Right hindlimb (tissue), 1 donor: ENCODE measurements at regions not wholly inside any gene's neighbourhood (a gene's known extent, or its start where the extent isn't known, plus 50 kb on each side); places are given as distances from the start of the nearest gene placed in this dataset.

ENCODE experiments used
- DNase-seq: peaks from one replicate; pipeline ENCODE4 v3.0.0-alpha.2; 2018

DNA sequence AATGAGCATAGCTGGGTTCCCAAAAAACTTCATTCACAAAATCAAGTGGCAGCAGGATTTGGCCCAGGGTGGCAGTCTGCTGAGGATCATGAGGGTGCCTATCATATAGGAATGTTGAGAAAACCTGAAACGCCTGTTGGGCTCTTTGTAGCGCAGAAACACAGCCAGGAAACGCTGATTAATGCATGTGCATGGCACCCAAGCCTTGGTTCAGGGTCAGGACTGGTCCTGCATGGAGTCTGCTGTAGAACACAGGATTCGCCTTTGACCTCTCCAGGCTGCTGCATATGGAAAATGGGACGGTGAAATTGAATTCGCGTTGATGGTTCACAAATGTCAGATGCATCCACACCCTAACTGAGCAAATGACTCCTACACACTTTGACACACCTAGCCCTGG is 227.9 kb upstream of the COPS8 start:
- DNase-seq = no peak

DNA sequence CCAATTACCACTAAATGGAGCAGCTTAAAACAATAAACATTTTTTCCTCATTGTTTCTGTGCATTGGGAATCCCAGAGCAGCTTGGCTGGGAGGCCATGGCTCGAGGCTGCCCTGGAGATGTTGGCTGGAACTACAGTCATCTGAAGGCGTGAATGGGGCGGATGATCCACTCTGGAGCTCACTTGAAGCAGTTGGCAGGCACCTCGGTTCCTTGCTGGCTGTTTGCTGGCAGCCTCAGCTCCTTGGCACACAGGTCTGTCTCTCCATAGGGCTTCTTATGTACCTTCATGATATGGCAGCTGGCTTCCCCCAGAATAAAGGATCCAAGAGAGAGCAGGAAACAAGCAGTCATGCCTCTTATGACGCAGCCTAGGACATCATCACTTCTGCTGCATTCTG is 227.0 kb upstream of the COPS8 start:
- no peak for DNase-seq

DNA sequence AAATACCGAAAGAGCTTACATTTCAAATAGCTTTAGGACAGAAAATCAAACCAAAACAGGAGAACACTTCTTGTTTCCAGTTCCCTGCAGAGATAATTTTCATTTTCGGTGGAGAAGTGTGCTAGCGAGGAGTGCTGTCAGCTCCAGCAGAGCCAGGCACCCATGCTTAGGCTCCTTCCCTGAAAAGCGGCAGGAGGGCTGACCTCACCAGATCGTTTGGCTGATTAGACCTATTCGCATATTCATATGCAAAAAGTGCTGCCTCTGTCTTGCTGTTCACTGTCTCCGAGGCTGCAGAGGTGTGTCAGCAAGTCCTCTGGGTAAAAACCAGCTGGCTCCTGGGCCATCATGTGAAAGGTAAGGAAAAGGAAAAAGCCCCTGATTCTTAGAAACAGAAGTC is 225.8 kb upstream of the COPS8 start:
- no peak for DNase-seq

DNA sequence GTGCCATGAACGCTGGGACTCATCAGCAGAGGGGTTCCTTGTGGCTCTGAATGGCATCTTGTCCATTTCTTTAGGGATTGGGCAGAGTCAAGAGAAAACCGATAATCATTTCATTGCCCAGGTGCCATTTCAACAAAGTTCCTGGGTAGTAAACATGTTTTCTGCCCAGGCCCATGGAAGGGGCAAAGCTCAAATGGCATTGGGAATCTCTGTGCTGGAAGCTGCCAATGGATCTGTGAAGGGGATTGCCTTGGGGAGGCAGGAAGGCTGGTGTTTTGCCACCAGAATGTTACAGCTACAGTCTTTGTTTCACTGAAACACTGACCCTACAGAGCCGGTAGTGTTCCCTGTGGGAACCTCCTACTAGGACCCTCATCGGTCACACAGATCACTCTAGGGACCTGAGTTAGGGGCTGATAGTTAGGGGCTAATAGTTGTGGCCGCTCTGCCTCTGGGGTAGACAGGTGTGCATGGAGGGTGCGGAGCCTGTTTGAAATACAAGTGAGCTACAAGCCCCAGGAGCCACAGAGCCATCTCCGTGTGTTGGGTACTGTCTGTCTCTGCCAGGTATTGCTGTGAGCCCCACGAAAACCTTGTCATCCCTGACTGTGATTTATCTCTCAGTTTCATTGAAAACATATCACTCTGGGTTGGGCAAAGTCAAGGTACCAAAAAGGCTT is 224.4 kb upstream of the COPS8 start:
- DNase-seq = no peak

DNA sequence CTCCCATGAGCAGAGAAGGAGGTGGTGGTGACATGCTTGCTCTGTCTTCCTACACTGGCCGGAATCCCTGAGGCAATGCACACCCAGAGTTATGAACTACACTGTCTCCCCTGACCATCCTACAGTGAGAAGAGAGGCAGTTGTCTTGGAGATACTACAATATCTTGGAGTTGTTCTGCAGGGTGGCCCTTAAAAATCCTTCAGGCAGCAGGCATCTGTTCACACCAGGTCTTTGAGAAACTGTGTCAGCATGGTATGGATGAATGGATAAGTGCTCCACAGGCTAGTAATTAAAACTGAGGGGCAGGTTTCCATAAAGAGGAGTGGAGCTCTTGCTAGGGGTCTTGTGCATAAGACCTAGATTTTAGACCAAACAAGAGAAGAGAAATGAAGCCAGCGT is 223.7 kb upstream of the COPS8 start:
- DNase-seq = no peak

DNA sequence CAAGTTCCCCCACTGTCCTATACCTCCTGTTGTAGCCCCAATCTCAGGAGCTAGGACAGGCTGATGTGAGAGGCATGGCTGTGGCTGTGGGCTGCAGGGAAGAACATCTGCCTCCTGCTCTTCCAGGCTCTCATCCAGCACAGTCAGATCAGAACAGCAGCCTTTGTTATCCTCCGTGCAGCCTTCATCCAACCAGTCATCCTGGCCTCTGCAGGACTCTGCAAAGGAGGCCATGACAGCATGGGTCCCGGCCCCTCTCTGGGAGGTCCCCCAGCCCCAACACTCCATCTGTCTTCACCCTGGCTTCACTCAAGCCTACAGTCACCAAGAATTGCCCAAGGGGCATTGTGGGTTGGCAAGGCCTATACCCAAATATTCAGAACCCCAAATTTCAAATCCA is 223.2 kb upstream of the COPS8 start:
- no peak for DNase-seq

DNA sequence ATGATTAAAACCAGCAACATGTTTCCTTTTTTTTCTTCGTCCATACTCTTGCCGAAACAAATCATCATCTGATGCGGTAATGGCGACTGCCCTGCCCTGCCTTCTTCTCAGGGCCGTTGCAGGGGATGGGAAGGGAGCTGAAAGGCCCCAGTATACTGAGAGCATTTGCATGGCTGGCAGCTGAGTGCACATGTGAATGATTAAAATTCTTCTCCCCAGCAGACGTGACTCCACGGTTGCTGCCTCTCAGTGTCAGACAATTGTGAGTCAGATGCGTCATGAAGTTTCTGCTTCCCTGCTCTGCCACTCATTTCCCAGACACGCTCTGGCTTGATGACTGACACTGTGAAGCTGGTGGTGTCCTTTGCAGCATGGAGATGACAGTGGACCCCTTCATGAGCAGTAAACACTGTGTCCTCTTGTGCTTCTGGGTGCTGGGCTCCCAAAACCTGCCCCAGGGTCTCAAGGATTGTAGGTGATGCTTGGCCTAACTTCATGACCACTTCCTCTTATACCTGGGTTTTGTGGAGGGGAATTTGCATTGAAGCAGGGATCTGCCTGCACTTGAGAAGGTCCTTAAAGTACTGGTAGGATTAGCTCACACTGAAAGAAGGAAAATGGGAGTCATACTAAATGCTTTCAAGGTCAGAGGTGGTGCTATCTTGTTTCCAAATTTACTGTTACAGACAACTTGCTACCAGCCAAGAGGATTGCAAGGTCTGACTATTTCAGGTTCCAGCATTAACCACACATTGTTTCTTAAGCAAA is 222.5 kb upstream of the COPS8 start:
- DNase-seq = no peak

DNA sequence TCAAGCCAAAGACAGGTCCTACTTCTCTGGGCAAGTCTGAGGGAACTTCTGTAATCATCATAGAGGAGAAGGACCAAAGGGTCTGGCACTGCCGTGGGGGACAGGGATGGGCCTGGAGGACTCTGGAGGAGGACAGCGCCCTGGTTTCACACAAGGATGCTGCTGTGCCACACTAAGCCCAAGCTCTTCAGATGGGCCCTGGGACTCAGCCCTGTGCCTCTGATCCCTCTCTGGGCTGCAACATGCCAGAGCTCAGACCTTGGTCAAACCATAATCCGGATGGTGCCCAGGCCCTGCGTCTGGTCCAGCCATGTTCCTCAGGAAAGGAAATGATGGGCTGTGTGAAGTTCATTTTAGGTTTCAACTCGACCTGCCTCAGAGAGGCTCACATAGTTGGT is 222.0 kb upstream of the COPS8 start:
- no peak for DNase-seq

DNA sequence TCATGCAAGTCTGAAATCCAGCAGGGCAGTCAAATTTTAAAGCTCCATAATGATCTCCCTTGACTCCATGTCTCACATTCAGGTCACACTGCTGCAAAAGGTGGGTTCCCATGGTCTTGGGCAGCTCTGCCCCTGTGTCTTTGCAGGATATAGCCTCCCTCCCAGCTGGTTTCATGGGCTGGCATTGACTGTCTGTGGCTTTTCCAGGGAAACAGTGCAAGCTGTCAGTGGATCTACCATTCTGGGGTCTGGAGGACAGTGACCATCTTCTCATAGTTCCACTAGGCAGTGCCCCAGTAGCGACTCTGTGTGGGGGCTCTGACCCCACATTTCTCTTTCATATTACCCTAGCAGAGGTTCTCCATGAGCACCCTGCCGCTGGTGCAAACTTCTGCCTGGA is 220.6 kb upstream of the COPS8 start:
- DNase-seq = no peak

DNA sequence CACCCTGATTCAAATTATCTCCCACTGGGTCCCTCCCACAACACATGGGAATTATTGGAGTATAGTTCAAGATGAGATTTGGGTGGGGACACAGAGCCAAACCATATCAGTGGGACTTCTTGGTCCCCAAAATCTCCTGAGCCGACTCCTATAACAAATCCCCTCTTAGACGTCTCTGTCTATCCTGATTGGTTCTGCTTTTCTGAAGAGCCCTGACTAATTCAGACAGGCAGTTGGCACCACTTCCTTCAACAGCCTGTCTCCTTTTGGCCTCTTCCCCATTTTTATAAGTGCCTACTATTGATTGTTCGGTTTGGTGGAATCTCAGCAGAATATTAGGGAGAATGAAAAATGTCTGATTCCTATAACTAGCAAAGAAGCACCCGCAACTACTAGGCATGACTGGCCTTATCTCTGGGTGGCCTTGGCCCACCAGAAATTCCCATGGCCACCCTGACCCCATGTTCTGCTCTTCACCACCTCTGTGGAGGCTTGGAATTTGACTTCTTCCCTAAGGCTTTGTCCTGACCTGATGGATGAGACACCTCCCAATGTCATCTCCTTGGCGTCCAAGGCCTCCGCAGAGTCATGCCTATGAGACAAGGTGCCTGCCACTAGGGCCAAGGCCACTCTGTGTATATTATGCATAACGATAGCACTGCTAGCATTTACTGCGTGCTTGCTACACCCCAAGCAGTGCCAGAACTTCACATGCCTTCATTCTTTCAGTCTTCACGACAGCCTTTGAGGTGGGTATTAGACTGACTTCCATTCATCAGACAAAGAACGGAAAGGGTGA is 218.9 kb upstream of the COPS8 start:
- DNase-seq = no peak

DNA sequence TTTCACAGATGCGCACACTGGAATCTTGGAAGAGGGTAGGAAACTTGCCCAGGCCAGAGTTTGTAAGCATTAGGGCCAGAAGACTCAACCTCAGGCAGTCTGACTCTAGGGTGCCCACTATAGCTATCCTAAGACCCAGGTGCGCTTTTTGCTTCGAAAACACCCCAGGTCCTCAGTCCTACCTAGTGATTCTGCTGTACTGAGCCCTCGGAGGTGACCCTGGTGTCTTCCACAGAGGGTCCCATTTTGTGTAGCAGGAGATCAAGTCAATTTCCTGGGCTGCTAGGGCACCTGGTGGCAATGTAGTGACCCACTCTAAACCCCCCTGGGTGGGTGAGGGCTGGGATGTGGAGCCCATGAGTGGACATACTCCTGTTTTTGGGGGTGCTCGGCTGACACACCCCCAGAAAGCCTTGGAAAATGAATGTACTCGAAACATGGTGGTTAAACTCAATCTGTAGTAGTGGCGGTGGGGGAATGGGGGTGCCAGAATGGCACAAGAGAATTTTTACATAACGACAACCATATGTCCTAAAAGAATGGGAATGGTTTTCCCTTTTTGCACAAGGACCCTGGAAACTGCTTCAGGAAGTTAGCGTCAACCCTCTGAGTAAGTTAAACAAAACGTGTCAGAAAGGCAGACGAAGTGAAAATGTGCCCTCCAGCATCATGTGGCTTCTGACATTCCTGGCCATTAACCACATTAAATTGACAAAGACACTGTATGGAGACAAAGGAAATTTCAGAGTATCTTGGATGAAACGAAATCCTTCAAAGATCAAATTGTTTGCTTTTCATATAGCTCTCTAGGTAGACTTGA is 218.0 kb upstream of the COPS8 start:
- no peak for DNase-seq

DNA sequence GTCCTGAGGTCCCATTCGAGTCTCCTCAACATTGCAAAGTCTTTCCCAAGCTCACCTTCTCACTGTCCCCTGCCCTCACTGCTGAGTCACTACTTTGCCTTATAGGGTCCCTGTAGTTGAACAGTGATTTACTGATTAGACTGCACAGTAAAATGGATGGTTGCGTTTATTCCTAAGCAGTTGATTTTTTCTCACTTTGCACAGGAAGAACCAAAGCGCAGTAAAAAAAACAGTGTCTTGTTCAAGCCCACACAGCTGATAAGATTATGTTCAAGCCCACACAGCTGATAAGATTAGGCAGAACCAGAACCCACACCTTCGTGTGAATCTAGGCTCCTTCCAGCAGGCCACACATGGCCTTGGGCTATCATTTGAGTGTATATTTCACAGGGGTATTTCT is 215.3 kb upstream of the COPS8 start:
- no peak for DNase-seq

DNA sequence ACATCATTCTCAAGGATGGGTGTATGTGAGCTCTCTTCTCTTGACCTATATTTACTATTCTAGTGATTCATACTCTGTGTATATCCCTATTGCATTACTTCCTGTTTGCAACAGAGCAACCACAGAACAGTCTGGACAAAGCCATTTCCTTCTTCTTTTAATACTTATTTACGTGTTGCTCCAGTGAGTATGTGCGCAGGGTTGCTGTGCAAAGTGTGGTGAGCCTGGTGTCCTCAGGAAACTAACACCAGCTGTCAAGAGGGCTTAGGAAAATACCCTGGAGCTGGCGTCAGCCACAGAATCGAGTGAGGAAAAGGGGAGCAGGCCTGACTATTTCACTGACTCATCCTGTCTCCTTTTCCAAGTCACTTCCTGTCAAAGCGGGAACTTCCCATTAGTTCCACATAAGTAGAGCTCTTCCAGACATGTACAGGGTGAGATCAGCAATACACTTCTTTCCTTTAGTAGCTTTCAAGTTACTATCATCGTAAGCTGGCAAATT is 214.1 kb upstream of the COPS8 start:
- DNase-seq = peak; percentile 71

DNA sequence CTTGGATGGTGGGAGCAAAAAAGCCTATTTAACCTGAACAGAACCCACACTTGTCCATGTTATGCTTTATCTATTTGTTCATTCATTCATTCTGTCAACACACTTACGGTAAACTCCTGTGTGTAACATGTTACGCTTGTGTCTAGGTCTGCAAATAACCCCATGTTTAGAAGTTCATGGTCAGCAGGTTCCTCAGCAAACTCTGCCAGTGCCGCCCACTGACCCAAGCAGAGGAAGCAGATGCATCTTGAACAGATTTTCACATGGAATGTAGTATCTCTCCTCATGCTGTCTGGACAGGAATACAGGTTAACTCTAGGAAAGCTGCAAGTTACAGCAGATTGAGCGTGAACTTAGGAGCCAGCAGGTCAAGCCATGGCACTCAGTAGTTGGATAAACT is 213.7 kb upstream of the COPS8 start:
- DNase-seq = no peak

DNA sequence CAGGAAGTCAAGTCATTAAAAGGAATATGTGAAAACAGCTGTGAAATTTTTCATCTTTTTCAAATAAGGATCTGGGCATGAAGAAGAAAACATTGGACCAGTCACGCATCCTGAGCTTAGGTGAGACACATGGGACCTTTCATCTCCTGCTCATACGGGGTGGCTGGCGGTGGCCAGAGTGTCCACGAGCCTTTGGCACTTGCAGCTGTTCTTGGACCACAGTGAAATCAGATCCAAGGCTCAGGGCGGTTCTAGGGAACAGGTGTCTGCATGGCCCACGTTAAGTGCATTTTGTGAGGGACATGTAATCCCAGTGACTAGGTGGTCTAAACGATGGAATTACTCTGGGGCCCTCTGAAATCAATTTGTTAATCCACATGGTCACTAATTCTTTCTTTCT is 212.7 kb upstream of the COPS8 start:
- no peak for DNase-seq

DNA sequence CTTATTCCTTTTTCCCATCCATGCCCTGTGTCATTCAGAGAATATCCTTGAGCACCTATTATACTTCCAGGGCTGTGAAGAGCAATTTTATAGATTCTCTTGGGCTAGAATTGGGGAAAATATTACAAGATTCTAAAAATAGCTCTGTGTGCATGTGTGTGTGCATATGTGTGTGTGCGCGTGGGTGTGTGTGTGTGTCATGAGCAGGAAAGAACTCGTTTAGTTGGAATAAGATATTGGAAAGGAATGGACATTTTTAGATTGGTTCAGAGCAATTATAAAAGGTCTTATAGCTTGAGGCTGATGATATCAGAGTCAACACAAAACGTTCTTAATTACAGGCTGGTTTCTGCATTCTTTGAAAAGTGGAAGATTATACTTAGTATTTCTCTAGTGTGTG is 212.1 kb upstream of the COPS8 start:
- no peak for DNase-seq

DNA sequence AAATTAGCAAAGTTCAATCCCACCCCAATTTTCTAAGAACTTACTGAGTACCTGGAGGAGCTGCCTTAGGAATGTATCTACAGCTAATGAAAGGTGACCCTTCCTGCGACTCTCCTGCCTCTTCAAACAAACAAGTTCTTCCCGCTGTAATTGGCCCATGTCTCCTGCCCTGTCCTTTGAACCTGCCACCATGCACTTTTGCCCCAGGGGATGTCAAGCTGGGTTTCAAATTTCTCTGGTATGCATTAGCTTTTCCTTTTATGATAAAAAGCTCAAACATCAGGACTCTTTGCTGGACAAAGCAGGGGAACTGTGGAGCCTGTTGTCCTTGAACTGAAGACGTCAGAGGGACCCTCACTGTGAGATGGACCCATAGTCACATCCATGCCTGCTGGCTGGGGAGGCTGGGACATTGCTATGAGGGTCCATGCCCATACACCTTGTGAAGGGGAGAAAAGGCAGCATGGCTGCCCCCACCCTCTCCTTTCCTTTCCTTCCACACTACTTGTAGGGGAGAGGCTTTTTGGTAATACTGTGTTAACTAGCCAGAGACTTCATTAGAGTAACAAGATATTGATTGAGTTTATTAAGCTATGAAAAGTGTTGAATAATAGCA is 210.7 kb upstream of the COPS8 start:
- DNase-seq = no peak

DNA sequence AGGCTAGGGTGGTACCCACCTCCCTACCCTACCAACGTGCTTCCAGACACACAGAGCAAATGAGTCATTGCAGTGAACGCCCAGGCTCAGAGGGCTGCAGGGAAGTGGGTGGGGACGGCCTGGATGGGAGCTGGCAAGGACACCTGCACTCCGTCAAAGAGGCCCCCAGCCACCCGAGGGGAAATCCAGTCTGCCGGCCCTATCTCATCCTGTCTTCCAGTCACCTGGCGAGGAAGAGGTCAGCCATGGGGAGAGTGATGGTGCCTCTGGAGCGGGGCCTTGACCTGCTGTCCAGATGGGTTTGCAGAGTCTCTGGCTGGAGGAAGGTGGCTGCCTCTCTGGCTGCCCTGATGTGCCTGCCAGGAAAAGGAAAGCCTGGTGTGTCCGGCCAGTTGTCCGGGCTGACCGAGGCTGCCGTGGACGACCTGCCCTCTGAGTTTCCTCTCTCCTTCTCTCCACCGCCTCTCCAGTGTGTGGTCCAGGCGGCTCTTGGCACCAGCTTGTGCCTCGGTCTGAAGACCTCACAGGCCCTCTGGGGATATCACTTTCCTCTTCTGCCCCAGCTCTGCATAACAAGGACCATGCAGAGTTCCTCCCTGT is 209.7 kb upstream of the COPS8 start:
- peak; percentile 46 for DNase-seq

DNA sequence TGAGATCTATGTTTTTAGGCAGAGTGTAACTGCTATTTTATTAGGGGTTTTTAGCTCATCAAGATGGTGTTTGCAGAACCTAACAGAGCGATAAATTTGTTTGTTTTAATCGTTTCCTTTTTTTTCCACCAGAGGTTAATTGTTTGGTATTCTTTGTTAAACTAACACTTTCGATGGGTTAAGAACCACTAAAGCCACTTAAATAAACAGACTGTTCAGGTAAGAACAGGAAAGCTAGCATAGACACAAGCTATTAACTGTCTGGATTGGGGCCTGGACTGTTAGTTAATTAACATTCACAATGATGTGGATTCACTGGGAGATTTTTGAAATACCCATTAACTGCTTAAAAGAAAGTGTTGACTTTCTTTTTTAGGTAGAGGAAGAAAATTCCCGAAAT is 209.0 kb upstream of the COPS8 start:
- DNase-seq = no peak

DNA sequence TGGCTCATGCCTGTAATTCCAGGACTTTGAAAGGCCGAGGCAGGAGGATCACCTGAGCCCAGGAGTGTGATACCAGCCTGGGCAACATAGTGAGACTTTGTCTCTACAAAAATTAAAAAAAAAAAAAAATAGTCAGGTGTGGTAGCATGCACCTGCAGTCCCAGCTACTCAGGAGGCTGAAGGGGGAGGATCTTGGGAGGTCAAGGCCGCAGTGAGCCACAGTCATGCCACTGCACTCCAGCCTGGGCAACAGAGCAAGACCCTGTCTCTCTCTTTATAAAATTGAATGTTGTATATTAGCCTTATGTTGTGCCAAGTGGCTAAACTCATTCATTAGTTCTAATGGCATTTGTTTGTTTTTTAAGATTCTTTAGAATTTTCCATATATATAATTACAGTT is 207.7 kb upstream of the COPS8 start:
- DNase-seq = no peak

DNA sequence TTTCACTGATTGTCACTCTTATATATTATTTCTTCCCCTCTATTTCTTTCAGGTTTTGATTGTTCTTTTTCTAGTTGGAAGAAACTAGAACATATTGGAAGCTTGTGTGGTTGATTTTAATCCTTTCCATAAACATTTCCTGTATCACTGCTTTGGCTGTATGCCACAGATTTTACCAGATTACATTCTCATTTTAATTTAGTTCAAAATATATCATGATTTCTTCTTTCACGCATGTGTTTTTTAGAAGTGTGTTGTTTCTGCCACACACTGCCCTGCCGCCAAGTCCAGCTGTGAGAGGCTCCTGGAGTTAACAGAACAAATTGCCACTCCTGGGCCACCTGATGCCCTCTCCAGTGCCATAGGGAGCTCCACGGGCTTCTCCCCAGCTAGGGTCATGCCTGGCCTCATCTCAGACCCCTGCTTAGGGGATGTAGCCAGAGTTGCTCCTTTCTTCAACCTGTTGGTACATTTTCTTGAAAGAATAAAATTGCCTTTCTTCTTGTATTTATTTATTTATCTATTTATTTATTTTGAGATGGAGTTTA is 206.2 kb upstream of the COPS8 start:
- no peak for DNase-seq

DNA sequence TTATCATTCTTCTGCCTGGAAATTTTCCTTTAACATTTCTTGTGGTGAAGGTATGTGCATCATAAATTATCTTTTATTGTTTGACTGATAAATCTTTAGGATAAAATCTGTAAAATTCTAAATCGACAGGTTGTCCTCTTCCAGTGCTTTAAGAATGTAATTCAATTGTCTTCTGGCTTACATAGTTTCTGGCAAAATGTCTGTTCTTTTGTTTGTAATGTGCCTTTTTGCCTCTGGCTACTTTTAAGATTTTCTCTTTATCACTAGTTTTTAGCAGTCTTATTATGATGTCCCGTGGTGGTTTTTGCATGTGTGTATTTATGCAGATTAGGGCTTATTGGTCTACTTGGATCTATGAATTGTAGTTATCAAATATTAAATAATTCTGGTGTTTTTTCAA is 203.6 kb upstream of the COPS8 start:
- DNase-seq = no peak
